Germinal center (tissue), 1 donor: ENCODE measurements at regions not wholly inside any gene's neighbourhood (a gene's known extent, or its start where the extent isn't known, plus 50 kb on each side); places are given as distances from the start of the nearest gene placed in this dataset.

Experiments used
- DNase-seq: peaks from one replicate; pipeline ENCODE4 v3.0.0; 2012; ENCODE audit warnings: mixed read lengths, low spot score

- peak; percentile 17 for DNase-seq
Observed at GRCh38 chr2:204177977-204178522, 241.5 kb downstream of the ICOS start.

- no peak for DNase-seq
Observed at GRCh38 chr2:204180649-204181048, 244.1 kb downstream of the ICOS start.

DNA sequence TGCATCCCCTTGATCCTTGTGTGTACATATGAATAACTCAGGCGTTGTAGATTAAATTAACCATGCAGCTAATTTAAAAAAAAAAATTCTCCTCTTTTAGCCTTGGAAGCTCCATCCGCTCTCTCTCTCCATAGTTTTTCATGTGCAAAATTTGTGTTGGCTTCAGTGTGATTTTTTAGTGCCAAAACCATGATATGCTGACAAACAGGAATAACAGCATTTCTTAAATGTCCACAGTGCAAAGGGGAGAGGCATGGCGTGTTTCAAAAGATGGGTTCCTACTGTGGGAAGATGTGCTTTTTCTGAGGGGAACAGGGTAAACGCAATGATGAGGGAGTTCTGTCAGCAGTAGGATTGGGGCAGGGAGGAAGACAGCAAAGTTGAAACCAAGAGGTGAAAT is 247.0 kb downstream of the ICOS start:
- no peak for DNase-seq

DNA sequence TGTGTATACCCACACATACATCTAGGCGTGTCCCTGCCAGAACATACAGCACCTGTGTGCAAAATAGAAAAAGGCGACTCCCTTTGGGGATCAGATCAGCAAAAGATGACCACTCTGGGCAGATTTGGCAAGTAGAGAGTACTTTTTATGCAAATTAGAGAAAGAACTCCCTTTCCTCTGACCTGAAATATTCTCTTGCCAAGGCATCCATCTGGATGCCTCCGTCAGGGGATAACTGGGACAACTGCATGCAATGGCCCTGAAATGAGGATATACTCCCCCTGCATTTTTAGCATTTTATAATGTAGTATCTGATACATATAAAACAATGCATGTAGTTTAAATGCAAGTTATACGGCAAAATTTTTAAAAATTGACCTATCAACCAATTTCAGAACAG is 247.7 kb downstream of the ICOS start:
- DNase-seq: no peak

DNA sequence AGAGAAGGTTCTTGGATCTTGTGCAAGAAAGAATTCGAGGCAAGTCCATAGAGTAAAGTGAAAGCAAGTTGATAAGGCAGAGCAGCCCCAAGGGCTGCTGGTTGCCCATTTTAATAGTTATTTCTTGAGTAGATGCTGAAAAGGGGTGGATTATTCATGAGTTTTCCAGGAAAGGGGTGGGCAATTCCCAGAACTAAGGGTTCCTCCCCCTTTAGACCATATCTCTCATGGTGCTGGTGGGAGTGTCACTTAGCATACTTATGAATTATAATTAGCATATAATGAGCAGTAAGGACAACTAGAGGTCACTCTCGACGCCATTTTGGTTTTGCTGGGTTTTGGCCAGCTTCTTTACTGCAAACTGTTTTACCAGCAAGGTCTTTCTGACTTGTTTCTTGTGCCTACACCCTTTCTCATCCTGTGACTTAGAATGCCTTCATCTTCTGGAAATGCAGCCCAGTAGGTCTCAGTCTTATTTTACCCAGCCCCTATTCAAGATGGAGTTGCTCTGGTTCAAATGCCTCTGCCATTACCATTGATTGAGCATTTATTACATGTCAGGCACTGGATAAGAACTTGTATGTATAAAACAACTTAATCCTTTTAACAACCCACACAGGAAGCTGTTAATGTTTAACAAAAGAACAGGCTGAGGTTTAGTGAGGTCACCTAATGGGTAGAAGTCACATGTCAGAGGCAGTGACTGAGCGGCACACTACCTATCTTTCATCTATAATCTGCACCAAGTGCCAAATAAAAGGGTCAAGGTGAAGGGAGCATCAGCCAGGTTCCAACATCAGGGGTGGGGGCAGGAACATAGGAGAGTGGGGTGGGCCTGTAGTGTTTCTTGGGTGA is 250.9 kb downstream of the ICOS start:
- no peak for DNase-seq

DNA sequence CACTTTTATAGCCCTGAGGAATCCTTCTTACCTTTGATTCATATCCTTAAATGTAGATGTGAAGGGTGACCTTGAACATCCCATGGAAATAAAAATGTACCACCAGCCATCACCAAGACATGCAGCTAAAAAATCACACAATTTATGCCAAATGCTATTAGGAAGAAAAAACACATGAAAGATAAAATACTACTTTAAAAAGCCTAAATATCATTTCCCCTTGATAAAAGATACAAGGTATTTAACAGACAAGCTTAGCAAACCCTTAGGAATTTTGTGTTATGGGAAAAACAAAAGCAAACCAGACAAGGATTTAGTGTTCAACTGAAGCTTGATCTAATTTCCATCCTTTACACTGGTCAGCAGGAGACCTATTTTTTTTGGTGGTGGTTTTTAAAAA is 255.0 kb downstream of the ICOS start:
- no peak for DNase-seq

GRCh38 chr2:204195498-204195897 is 258.9 kb downstream of the ICOS start:
- no peak for DNase-seq

- no peak for DNase-seq
Observed at GRCh38 chr2:204197336-204198005, 260.9 kb downstream of the ICOS start.

- no peak for DNase-seq
Observed at GRCh38 chr2:204199357-204199756, 262.8 kb downstream of the ICOS start.

GRCh38 chr2:204201507-204201906 is 264.9 kb downstream of the ICOS start:
- no peak for DNase-seq

DNA sequence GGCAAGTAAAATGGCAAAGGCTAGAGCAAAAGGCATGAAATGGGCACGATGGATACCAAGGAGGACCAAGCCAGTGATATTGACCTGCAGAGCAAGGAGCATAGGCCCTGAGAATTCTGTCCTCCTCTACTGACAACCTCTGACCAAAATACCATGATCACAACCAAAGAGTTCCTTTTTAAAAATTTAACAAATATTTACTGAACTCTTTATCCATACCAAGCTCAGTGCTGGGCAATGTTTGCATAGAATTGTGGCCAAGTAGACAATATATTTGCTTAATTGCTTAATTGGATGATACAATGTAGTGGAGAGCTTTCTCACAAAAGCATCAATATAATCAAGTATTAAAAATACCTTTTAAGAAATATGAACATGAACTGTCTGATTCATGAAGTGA is 265.7 kb downstream of the ICOS start:
- no peak for DNase-seq

DNA sequence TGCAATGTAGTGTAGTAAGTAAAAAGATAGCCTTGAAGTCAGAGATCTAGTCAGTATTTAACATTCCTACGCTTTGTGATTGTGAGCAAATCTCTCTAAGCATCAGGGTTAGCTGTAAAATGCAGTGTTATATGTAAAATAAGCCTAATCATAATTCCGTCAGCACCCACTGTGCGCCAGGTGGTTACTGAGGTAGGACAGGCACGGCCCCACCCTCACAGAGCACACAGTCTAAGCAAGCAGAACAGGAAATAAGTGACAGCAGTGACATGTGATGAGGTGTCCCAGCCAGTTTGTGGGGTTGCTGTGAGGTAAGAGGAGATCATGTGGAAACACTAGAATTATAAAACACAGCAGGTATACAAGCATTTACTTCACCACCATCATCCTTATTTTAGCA is 267.1 kb downstream of the ICOS start:
- no peak for DNase-seq

- DNase-seq: no peak
Observed at GRCh38 chr2:204205082-204205481, 268.5 kb downstream of the ICOS start.

DNA sequence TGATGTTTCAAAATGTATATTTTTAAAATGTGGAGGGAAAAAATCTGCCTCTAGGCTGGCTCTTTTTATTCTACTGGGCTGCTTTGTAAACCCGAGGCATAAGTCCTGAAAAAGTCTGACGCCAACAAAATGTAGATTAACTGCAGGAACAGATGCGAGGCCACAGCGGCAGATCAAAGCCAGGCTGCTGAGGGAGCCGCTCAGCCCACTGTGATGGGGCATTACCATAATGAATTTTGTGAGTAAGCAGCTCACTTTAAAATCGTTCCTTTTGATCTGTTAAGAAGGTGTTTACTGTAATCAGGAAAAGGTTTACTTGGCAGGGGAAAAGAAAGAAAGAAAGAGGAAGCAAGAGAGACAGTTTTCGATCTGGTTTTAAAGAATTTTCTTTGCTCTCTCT is 269.0 kb downstream of the ICOS start:
- DNase-seq: no peak

GRCh38 chr2:204207866-204208265 is 271.3 kb downstream of the ICOS start:
- no peak for DNase-seq

DNA sequence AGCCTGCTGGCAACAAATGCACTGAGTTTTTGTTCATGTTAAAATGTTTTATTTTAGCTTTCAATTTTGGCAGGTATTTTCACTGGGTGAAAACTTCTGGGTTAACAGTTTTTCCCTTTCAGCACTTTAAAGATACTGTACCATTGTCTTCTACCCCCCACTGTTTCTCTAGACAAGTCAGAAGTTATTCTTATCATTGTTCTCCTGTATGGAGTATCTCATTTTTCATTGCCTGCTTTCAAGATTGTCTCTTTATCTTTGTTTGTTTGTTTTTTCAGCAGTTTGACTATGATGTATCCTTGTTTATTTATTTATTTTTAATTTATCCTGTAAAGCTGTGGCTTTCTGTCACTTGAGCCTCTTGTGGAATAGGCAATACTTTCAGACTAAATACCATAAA is 277.0 kb downstream of the ICOS start:
- no peak for DNase-seq

DNA sequence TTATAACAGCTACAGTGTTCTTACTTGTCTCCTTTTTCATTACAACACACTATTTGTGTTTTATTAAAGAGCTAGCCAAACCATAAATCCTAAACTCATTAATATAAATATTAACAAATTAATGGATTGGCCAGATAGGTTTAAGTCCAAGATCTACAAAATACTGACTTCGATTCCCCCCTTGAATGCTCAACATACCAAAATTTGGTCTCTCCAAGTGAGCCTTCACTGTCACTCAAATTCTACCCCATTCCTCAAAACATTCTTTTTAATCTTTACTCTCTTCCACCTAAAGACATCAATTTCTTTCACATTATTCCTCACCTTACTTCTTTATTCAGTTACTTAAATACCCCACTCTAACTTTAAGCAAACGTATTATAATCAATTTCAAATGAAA is 281.5 kb downstream of the ICOS start:
- no peak for DNase-seq

DNA sequence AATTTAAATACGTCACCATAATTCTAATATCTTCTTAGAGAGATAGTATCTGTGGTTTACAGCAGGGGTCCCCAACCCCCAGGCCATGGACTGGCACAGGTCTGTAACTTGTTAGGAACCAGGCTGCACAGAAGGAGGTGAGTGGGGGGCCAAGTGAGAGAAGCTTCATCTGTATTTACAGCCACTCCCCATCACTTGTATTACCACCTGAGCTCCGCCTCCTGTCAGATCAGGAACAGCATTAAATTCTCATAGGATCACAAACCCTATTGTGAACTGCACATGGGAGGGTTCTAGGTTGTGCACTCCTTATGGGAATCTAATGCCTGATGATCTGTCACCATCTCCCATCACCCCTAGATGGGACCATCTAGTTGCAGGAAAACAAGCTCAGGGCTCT is 282.6 kb downstream of the ICOS start:
- DNase-seq: no peak

DNA sequence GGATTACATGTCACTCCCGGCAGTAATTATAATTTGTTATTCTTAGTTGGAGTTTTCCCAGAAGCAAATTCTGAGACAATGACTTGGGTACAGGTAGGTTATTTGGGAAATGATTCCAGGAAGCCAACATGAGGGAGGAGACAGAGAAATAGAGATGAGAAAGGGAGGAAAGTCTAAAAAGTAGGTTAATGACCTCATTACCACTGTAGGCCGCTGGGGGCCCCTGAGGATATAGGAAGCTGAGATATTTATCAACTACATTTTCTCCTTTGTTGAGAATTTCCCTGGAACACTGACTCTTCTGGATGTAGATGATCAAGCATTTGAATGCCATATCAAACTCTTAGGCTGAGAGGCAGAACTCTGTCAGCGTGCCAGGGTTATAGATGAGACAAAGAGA is 284.3 kb downstream of the ICOS start:
- no peak for DNase-seq

DNA sequence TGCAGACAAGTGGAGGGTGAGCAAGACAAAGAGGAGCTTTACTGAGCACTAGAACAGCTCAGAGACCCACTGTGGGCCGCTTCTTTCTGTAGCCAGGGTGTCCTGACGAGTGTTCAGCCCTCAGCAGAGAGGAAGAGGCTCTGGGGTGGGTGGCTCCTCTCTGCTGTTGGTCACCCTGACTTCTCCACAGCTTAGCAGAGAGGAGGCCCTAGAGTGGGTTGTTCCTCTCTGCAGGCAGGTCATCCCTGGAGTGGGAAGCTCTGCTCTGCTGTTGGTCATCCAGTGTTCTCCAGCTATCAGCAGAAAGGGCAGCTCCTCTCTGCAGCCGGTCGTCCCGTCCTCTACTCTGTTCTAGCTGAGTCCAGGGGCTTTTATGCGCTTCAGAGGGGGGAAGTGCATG is 286.5 kb downstream of the ICOS start:
- no peak for DNase-seq

DNA sequence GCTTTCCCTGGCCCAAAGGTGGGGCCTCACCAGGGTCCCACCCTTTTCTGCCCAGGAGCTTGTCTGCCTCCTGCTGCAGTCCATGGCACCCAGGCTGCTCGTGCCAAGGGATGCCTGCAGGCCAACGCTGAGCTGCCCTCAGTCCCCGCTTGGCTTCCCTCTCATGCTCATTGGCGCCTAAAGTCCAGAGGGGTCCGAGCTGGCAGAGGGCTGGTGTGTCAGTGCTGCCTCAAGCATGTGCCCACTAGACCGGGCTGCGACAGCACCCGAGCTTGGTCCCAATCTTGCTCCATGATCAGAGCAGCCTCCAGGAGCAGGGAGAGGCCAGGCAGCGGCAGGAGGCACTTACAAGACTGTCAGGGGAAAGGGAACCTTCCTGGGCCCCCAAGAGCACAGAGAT is 287.0 kb downstream of the ICOS start:
- no peak for DNase-seq

DNA sequence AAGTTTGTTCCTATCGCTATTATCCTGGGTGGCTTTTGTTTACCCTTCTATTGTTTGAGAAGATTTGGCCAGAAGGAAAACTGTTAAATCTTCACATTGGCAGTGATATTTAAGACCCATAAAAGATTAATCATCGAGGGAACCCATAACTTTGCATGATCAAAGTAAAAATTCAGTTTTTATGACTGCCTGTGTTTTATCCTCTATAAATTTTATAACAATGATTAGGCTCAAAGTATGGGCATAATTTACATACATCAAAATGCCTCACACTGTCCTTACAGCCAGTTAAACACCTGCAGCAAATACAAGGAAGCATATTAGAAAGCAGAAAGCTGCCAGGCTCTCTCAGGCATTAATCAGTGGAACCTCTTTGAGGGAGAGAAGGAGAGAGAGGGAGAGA is 289.1 kb downstream of the ICOS start:
- no peak for DNase-seq

GRCh38 chr2:204226305-204226880 is 289.8 kb downstream of the ICOS start:
- no peak for DNase-seq
